BE2C (cell line): ENCODE measurements at regions not wholly inside any gene's neighbourhood (a gene's known extent, or its start where the extent isn't known, plus 50 kb on each side); places are given as distances from the start of the nearest gene placed in this dataset.

Source experiments
- DNase-seq: peaks from one replicate; pipeline ENCODE4 v3.0.0-alpha.2; 2020
- H3K27me3 ChIP-seq: fragments of 250-450 bp; sonication (Bioruptor Pico); 2 replicates; pipeline ENCODE4 v1.5.1; 2020; ENCODE audit warnings: mild to moderate bottlenecking
- H3K36me3 ChIP-seq: fragments of 250-450 bp; sonication (Bioruptor Pico); 2 replicates; pipeline ENCODE4 v1.5.1; 2020; ENCODE audit warnings: mild to moderate bottlenecking
- H3K4me1 ChIP-seq: fragments of 250-450 bp; sonication (Bioruptor Pico); 2 replicates; pipeline ENCODE4 v1.5.1; 2020
- H3K4me3 ChIP-seq: 2 replicates; pipeline ENCODE4 v1.5.1; 2011; ENCODE audit warnings: low read depth, low read length
- H3K9me3 ChIP-seq: fragments of 250-450 bp; sonication (Bioruptor Pico); 2 replicates; pipeline ENCODE4 v1.5.1; 2020
- CTCF ChIP-seq: IDR thresholded peaks from 2 replicates; pipeline ENCODE4 v1.5.1; 2012; ENCODE audit warnings: mild to moderate bottlenecking, low read depth, low read length

DNA sequence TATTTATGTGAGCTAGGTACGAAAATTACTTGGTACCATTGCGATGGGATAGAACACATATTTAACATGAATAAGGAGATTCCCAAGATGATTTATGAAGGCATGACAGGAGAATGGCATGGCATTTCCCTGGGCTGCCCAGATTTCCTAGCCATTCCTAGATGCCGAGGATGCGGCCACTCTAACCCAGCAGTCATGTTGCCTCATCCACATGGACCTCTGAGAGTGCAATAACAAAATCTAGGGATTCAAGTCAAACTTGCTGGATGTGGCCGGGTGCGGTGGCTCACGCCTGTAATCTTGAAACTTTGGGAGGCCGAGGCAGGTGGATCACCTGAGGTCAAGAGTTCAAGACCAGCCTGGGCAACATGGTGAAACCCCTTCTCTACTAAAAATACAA is 110.8 kb upstream of the ARL4C start:
- no peak for TF ChIP-seq CTCF
- no peaks in the 10 kb centered on the region for H3K27me3 ChIP-seq
- no peaks in the 10 kb centered on the region for H3K9me3 ChIP-seq
- no peak overlapping the region for H3K4me3 ChIP-seq
- H3K4me1 ChIP-seq: no peaks in the 10 kb centered on the region; the same call in 1 of the 2 replicates
- no peak for DNase-seq
- no peaks in the 10 kb centered on the region for H3K36me3 ChIP-seq

GRCh38 chr2:234606896-234607295 is 110.0 kb upstream of the ARL4C start:
- Histone ChIP-seq H3K36me3 (no peaks in the 10 kb centered on the region), H3K4me3 (no peak overlapping the region), H3K9me3 (no peaks in the 10 kb centered on the region), H3K27me3 (no peaks in the 10 kb centered on the region), H3K4me1 (no peaks in the 10 kb centered on the region; the same call in 1 of the 2 replicates)
- no peak for TF ChIP-seq CTCF
- no peak for DNase-seq

GRCh38 chr2:234603619-234604018 is 106.7 kb upstream of the ARL4C start:
- no peaks in the 10 kb centered on the region for H3K36me3 ChIP-seq
- DNase-seq: no peak

DNA sequence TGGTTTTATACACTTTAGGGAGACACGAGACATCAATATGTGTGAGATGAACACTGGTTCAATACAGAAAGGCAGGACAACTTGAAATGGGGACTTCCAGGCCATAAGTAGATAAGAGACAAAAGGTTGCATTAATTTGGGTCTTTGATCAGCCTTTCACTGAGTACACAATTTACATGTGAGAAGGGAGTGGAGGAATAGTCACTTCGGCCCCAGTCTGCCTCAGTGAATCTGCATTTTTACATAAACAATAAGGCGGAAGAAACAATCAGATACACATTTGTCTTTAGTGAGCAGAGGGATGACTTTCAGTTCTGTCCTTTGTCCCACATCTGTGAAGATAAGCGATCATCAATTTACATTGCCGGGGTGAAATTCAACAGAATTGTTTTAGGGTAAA is 104.3 kb upstream of the ARL4C start:
- no peak for DNase-seq
- H3K4me3 ChIP-seq: no peak overlapping the region
- no peaks in the 10 kb centered on the region; the same call in 1 of the 2 replicates for H3K4me1 ChIP-seq
- TF ChIP-seq CTCF: no peak
- H3K36me3 ChIP-seq: no peaks in the 10 kb centered on the region
- H3K27me3 ChIP-seq: no peaks in the 10 kb centered on the region
- no peaks in the 10 kb centered on the region for H3K9me3 ChIP-seq

More at GRCh38 chr2:234603619-234604018, 106.7 kb upstream of the ARL4C start:
- Histone ChIP-seq H3K9me3 (no peaks in the 10 kb centered on the region), H3K4me3 (no peak overlapping the region), H3K27me3 (no peaks in the 10 kb centered on the region), H3K4me1 (no peaks in the 10 kb centered on the region; the same call in 1 of the 2 replicates)
- no peak for TF ChIP-seq CTCF

- TF ChIP-seq CTCF: no peak
- no peak for DNase-seq
Observed at GRCh38 chr2:234597576-234597861, 100.6 kb upstream of the ARL4C start.

GRCh38 chr2:234596696-234597575 is 100.1 kb upstream of the ARL4C start:
- DNase-seq: no peak
- no peak for TF ChIP-seq CTCF
- no peaks in the 10 kb centered on the region for H3K9me3 ChIP-seq
- no peaks in the 10 kb centered on the region for H3K27me3 ChIP-seq
- H3K36me3 ChIP-seq: no peaks in the 10 kb centered on the region
- no peak overlapping the region for H3K4me3 ChIP-seq
- no peaks in the 10 kb centered on the region for H3K4me1 ChIP-seq

More at GRCh38 chr2:234597576-234597861, 100.6 kb upstream of the ARL4C start:
- Histone ChIP-seq H3K9me3 (no peaks in the 10 kb centered on the region), H3K4me3 (no peak overlapping the region), H3K27me3 (no peaks in the 10 kb centered on the region), H3K4me1 (no peaks in the 10 kb centered on the region), H3K36me3 (no peaks in the 10 kb centered on the region)
